PFSK-1 (cell line): ENCODE measurements at regions not wholly inside any gene's neighbourhood (a gene's known extent, or its start where the extent isn't known, plus 50 kb on each side); places are given as distances from the start of the nearest gene placed in this dataset.

Source experiments
- POLR2AphosphoS5 ChIP-seq: IDR thresholded peaks from 2 replicates; pipeline ENCODE4 v1.6.1; 2012; ENCODE audit warnings: low read depth, mild to moderate bottlenecking, control low read depth, low read length, moderate library complexity
- SIN3A ChIP-seq: IDR thresholded peaks from 2 replicates; pipeline ENCODE4 v1.6.1; 2012; ENCODE audit warnings: mild to moderate bottlenecking, low read length, moderate library complexity, borderline replicate concordance; ENCODE audit not compliant: insufficient read depth
- TAF1 ChIP-seq: IDR thresholded peaks from 2 replicates; pipeline ENCODE4 v1.6.1; 2012; ENCODE audit warnings: low read length, control low read depth, borderline replicate concordance; ENCODE audit not compliant: insufficient read depth
- TF ChIP-seq, protein P1 (sequence below), 2 experiments: IDR thresholded peaks; 2 replicates each; pipeline versions ENCODE4 v1.6.1 to v1.8.0; 2011 to 2012; ENCODE audit warnings: low read depth in 2 of 2, low read length in 2 of 2, control low read depth in 1 of 2, inconsistent platforms in 1 of 2, mild to moderate bottlenecking in 1 of 2, moderate library complexity in 1 of 2; ENCODE audit not compliant: insufficient read depth in 1 of 2

- no peak for TF ChIP-seq POLR2AphosphoS5
- TF ChIP-seq, protein P1, sequence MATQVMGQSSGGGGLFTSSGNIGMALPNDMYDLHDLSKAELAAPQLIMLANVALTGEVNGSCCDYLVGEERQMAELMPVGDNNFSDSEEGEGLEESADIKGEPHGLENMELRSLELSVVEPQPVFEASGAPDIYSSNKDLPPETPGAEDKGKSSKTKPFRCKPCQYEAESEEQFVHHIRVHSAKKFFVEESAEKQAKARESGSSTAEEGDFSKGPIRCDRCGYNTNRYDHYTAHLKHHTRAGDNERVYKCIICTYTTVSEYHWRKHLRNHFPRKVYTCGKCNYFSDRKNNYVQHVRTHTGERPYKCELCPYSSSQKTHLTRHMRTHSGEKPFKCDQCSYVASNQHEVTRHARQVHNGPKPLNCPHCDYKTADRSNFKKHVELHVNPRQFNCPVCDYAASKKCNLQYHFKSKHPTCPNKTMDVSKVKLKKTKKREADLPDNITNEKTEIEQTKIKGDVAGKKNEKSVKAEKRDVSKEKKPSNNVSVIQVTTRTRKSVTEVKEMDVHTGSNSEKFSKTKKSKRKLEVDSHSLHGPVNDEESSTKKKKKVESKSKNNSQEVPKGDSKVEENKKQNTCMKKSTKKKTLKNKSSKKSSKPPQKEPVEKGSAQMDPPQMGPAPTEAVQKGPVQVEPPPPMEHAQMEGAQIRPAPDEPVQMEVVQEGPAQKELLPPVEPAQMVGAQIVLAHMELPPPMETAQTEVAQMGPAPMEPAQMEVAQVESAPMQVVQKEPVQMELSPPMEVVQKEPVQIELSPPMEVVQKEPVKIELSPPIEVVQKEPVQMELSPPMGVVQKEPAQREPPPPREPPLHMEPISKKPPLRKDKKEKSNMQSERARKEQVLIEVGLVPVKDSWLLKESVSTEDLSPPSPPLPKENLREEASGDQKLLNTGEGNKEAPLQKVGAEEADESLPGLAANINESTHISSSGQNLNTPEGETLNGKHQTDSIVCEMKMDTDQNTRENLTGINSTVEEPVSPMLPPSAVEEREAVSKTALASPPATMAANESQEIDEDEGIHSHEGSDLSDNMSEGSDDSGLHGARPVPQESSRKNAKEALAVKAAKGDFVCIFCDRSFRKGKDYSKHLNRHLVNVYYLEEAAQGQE (IDR thresholded peaks at IDR 0.05; ENCODE audit: insufficient read depth in 1 of 2, low read depth in 2 of 2, low read length in 2 of 2): no peak
- no peak for TF ChIP-seq SIN3A
- no peak for TF ChIP-seq TAF1
Observed at GRCh38 chr4:62243895-62244294, 1043.8 kb downstream of the ADGRL3 start.
